ENCODE measurements at regions not wholly inside any gene's neighbourhood (a gene's known extent, or its start where the extent isn't known, plus 50 kb on each side); places are given as distances from the start of the nearest gene placed in this dataset.

GRCh38 chr1:115428676-115429075, 90.6 kb upstream of the NGF start:
- no peak for TF ChIP-seq POLR2AphosphoS5 (IDR thresholded peaks at IDR 0.05; ENCODE audit: low read depth, low read length)
- no peak for TF ChIP-seq FOXP2 (optimal IDR thresholded peaks at IDR 0.05; ENCODE audit: borderline replicate concordance, extremely low read depth, extremely low read length, insufficient read depth)
- no peak for TF ChIP-seq TAF1 (IDR thresholded peaks at IDR 0.05; ENCODE audit: borderline replicate concordance, insufficient read depth, low read length)
- TF ChIP-seq SIN3A (IDR thresholded peaks at IDR 0.05; ENCODE audit: borderline replicate concordance, insufficient read depth, low read length): no peak
- no peak for TF ChIP-seq REST (IDR thresholded peaks at IDR 0.05; ENCODE audit: insufficient read depth in 1 of 2, low read depth in 2 of 2, low read length in 2 of 2)

GRCh38 chr1:115428256-115428655, 90.2 kb upstream of the NGF start:
- TF ChIP-seq FOXP2 (optimal IDR thresholded peaks at IDR 0.05; ENCODE audit: borderline replicate concordance, extremely low read depth, extremely low read length, insufficient read depth) (no peak), POLR2AphosphoS5 (IDR thresholded peaks at IDR 0.05; ENCODE audit: low read depth, low read length) (no peak), REST (IDR thresholded peaks at IDR 0.05; ENCODE audit: insufficient read depth in 1 of 2, low read depth in 2 of 2, low read length in 2 of 2) (no peak), TAF1 (IDR thresholded peaks at IDR 0.05; ENCODE audit: borderline replicate concordance, insufficient read depth, low read length) (no peak), SIN3A (IDR thresholded peaks at IDR 0.05; ENCODE audit: borderline replicate concordance, insufficient read depth, low read length) (no peak)

GRCh38 chr1:115426956-115427355, 88.9 kb upstream of the NGF start:
- TF ChIP-seq REST (IDR thresholded peaks at IDR 0.05; ENCODE audit: insufficient read depth in 1 of 2, low read depth in 2 of 2, low read length in 2 of 2): no peak
- TF ChIP-seq FOXP2 (optimal IDR thresholded peaks at IDR 0.05; ENCODE audit: borderline replicate concordance, extremely low read depth, extremely low read length, insufficient read depth): no peak
- TF ChIP-seq POLR2AphosphoS5 (IDR thresholded peaks at IDR 0.05; ENCODE audit: low read depth, low read length): no peak
- no peak for TF ChIP-seq SIN3A (IDR thresholded peaks at IDR 0.05; ENCODE audit: borderline replicate concordance, insufficient read depth, low read length)
- TF ChIP-seq TAF1 (IDR thresholded peaks at IDR 0.05; ENCODE audit: borderline replicate concordance, insufficient read depth, low read length): no peak

GRCh38 chr1:115426231-115426771, 88.3 kb upstream of the NGF start:
- TF ChIP-seq TAF1 (IDR thresholded peaks at IDR 0.05; ENCODE audit: borderline replicate concordance, insufficient read depth, low read length) (no peak), POLR2AphosphoS5 (IDR thresholded peaks at IDR 0.05; ENCODE audit: low read depth, low read length) (no peak), REST (IDR thresholded peaks at IDR 0.05; ENCODE audit: insufficient read depth in 1 of 2, low read depth in 2 of 2, low read length in 2 of 2) (no peak), SIN3A (IDR thresholded peaks at IDR 0.05; ENCODE audit: borderline replicate concordance, insufficient read depth, low read length) (no peak), FOXP2 (optimal IDR thresholded peaks at IDR 0.05; ENCODE audit: borderline replicate concordance, extremely low read depth, extremely low read length, insufficient read depth) (peak; percentile 22)

- TF ChIP-seq SIN3A (IDR thresholded peaks at IDR 0.05; ENCODE audit: borderline replicate concordance, insufficient read depth, low read length) (no peak), REST (IDR thresholded peaks at IDR 0.05; ENCODE audit: insufficient read depth in 1 of 2, low read depth in 2 of 2, low read length in 2 of 2) (no peak), POLR2AphosphoS5 (IDR thresholded peaks at IDR 0.05; ENCODE audit: low read depth, low read length) (no peak), FOXP2 (optimal IDR thresholded peaks at IDR 0.05; ENCODE audit: borderline replicate concordance, extremely low read depth, extremely low read length, insufficient read depth) (no peak), TAF1 (IDR thresholded peaks at IDR 0.05; ENCODE audit: borderline replicate concordance, insufficient read depth, low read length) (no peak)
Observed at GRCh38 chr1:115425442-115425841, 87.4 kb upstream of the NGF start.
